HL-60 (cell line): ENCODE measurements at regions not wholly inside any gene's neighbourhood (a gene's known extent, or its start where the extent isn't known, plus 50 kb on each side); places are given as distances from the start of the nearest gene placed in this dataset.

ENCODE experiments used
- DNase-seq, 2 experiments: peaks; one replicate each; pipeline ENCODE4 v3.0.0-alpha.2; 2010 to 2020; ENCODE audit warnings: low read depth in 1 of 2, low spot score in 1 of 2
- H3K27ac ChIP-seq: fragments of 250-450 bp; sonication (Bioruptor Pico); replicated peaks from 2 replicates; pipeline ENCODE4 v1.5.1; 2020; ENCODE audit warnings: mild to moderate bottlenecking, moderate library complexity
- H3K27me3 ChIP-seq: fragments of 250-450 bp; sonication (Bioruptor Pico); 2 replicates; pipeline ENCODE4 v1.5.1; 2021; ENCODE audit warnings: mild to moderate bottlenecking, moderate library complexity; ENCODE audit not compliant: insufficient read depth, poor library complexity, severe bottlenecking
- H3K4me3 ChIP-seq: replicated peaks from 2 replicates; pipeline ENCODE4 v1.5.1; 2011; ENCODE audit warnings: mild to moderate bottlenecking, control low read depth, low read length; ENCODE audit not compliant: insufficient read depth
- GABPA ChIP-seq: IDR thresholded peaks from 2 replicates; pipeline ENCODE4 v1.6.1; 2012; ENCODE audit warnings: low read depth
- POLR2AphosphoS5 ChIP-seq: IDR thresholded peaks from 2 replicates; pipeline ENCODE4 v1.6.1; 2012; ENCODE audit warnings: low read depth
- REST ChIP-seq: IDR thresholded peaks from 2 replicates; pipeline ENCODE4 v1.6.1; 2012; ENCODE audit warnings: low read depth; ENCODE audit not compliant: insufficient replicate concordance
- SPI1 ChIP-seq: IDR thresholded peaks from 2 replicates; pipeline ENCODE4 v1.6.1; 2012; ENCODE audit warnings: low read depth, mild to moderate bottlenecking, borderline replicate concordance
- TF ChIP-seq, protein P1 (sequence below): IDR thresholded peaks from one replicate; pipeline ENCODE4 v1.5.1; 2011; ENCODE audit warnings: low read length, control low read depth, inconsistent platforms; ENCODE audit not compliant: insufficient read depth

DNA sequence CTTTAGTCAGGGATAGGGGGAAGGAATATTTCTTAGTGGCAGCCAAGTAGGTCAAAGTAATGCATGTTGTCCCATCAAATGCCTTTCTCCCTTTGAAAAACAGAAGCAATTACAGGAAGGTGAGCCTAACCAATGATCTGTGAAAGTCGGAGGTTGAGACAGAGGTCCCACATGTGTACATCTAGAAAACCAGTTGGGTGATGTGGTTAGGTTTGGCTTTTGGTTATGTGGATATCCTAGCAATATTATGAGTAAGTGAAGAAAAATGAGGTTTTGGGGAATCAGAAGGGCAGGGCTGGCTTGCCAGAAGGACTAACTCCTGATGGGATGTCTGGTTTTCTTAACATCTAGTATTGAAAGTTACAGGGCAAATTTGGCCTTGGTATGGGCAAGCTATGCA, 63.4 kb upstream of the PALM2AKAP2 start:
- TF ChIP-seq SPI1, result no peak
- TF ChIP-seq REST, result no peak
- TF ChIP-seq POLR2AphosphoS5, result no peak
- no peak for TF ChIP-seq GABPA
- TF ChIP-seq, protein P1, sequence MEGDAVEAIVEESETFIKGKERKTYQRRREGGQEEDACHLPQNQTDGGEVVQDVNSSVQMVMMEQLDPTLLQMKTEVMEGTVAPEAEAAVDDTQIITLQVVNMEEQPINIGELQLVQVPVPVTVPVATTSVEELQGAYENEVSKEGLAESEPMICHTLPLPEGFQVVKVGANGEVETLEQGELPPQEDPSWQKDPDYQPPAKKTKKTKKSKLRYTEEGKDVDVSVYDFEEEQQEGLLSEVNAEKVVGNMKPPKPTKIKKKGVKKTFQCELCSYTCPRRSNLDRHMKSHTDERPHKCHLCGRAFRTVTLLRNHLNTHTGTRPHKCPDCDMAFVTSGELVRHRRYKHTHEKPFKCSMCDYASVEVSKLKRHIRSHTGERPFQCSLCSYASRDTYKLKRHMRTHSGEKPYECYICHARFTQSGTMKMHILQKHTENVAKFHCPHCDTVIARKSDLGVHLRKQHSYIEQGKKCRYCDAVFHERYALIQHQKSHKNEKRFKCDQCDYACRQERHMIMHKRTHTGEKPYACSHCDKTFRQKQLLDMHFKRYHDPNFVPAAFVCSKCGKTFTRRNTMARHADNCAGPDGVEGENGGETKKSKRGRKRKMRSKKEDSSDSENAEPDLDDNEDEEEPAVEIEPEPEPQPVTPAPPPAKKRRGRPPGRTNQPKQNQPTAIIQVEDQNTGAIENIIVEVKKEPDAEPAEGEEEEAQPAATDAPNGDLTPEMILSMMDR, result no peak
- DNase-seq, result no peak
- no peak overlapping the region for H3K4me3 ChIP-seq
- H3K27ac ChIP-seq, result no peak overlapping the region
- H3K27me3 ChIP-seq, result peaks cover 4% of the 10 kb centered on the region

GRCh38 chr9:109717342-109717741, 62.7 kb upstream of the PALM2AKAP2 start:
- H3K27me3 ChIP-seq, result peaks cover under 1% of the 10 kb centered on the region
- no peak for DNase-seq
- TF ChIP-seq SPI1, result no peak
- TF ChIP-seq, protein P1, result no peak

DNA sequence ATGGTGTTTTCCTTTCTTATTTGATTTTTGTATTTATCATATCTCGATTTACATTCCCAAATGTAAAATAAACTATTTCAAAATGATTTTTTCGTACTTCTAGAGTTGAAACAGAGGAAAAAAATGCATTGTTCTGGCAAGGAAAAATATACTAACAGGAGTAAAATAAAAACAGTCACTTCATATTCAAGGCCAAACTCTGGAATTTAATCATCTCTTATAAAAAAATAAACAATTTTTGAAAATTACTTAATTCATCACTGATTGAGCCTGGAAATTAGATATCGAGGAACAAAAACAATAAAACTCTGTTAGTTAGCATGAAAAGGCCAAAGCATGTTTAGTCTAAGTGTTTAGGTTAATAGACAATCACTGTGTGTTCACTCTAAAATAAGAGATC, 61.1 kb upstream of the PALM2AKAP2 start:
- Histone ChIP-seq H3K27me3 (no peaks in the 10 kb centered on the region), H3K4me3 (no peak overlapping the region), H3K27ac (no peak overlapping the region)
- TF ChIP-seq, protein P1, result no peak
- TF ChIP-seq REST (no peak), POLR2AphosphoS5 (no peak), SPI1 (no peak), GABPA (no peak)
- DNase-seq, result no peak

More at GRCh38 chr9:109717342-109717741, 62.7 kb upstream of the PALM2AKAP2 start:
- no peak overlapping the region for H3K27ac ChIP-seq
- H3K4me3 ChIP-seq, result no peak overlapping the region

- DNase-seq, result no peak
- no peak overlapping the region for H3K4me3 ChIP-seq
- TF ChIP-seq GABPA (no peak), SPI1 (no peak), REST (no peak), POLR2AphosphoS5 (no peak)
- TF ChIP-seq, protein P1, result no peak
- no peaks in the 10 kb centered on the region for H3K27me3 ChIP-seq
- H3K27ac ChIP-seq, result no peak overlapping the region
Observed at GRCh38 chr9:109721001-109721400, 59.0 kb upstream of the PALM2AKAP2 start.
